HFFc6 (cell line): ENCODE measurements at regions not wholly inside any gene's neighbourhood (a gene's known extent, or its start where the extent isn't known, plus 50 kb on each side); places are given as distances from the start of the nearest gene placed in this dataset.

Source experiments
- DNase-seq: peaks from one replicate; pipeline ENCODE4 v3.0.0-alpha.2; 2018
- H3K27ac Mint-ChIP-seq: 2 replicates; pipeline ENCODE4 v1.8.0; 2020; ENCODE audit warnings: mild to moderate bottlenecking, mixed read lengths
- H3K27me3 Mint-ChIP-seq: 2 replicates; pipeline ENCODE4 v1.8.0; 2021; ENCODE audit warnings: mild to moderate bottlenecking, moderate library complexity, mixed read lengths; ENCODE audit not compliant: insufficient read depth
- H3K36me3 Mint-ChIP-seq: 2 replicates; pipeline ENCODE4 v1.8.0; 2021; ENCODE audit warnings: low read depth, mixed read lengths
- H3K4me1 Mint-ChIP-seq: 2 replicates; pipeline ENCODE4 v1.8.0; 2020; ENCODE audit warnings: low read depth, mixed read lengths
- H3K4me3 Mint-ChIP-seq: 2 replicates; pipeline ENCODE4 v1.8.0; 2020; ENCODE audit warnings: mild to moderate bottlenecking, moderate library complexity, mixed read lengths
- H3K9me3 Mint-ChIP-seq: 2 replicates; pipeline ENCODE4 v1.8.0; 2020; ENCODE audit warnings: mild to moderate bottlenecking, mixed read lengths
- TF ChIP-seq, protein P1 (sequence below): fragments of 200-600 bp; sonication (generic); IDR thresholded peaks from 2 replicates; pipeline ENCODE4 v1.5.0; 2021; ENCODE audit warnings: antibody characterized with exemption, mild to moderate bottlenecking

DNA sequence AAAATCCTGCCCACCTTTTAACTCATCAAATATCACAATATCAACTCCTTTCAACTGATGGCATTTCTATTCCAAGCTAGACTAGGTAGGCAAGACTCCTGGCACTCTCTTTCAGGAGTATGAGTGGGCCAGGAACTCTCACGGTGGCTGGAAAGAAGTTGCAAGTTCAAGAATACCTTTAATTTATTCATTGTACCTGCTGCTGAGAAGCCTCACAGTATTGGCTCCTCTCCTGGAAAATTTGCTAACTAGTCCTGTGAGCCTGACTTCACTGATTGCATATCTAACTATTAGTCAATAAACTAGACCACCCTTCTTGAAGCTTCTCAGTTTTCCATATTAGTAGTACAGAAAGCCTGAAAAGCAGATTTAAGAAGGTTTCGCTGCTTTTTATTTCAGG lies 120.2 kb downstream of the DUSP10 start:
- Mint-ChIP-seq H3K4me3 (no peak overlapping the region), H3K27me3 (no peaks in the 10 kb centered on the region), H3K9me3 (peaks cover 6% of the 10 kb centered on the region; the same call in 1 of the 2 replicates), H3K36me3 (no peaks in the 10 kb centered on the region; the same call in 1 of the 2 replicates), H3K27ac (no peak overlapping the region), H3K4me1 (peaks cover 11% of the 10 kb centered on the region)
- DNase-seq, result no peak
- TF ChIP-seq, protein P1, sequence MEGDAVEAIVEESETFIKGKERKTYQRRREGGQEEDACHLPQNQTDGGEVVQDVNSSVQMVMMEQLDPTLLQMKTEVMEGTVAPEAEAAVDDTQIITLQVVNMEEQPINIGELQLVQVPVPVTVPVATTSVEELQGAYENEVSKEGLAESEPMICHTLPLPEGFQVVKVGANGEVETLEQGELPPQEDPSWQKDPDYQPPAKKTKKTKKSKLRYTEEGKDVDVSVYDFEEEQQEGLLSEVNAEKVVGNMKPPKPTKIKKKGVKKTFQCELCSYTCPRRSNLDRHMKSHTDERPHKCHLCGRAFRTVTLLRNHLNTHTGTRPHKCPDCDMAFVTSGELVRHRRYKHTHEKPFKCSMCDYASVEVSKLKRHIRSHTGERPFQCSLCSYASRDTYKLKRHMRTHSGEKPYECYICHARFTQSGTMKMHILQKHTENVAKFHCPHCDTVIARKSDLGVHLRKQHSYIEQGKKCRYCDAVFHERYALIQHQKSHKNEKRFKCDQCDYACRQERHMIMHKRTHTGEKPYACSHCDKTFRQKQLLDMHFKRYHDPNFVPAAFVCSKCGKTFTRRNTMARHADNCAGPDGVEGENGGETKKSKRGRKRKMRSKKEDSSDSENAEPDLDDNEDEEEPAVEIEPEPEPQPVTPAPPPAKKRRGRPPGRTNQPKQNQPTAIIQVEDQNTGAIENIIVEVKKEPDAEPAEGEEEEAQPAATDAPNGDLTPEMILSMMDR, result no peak

DNA sequence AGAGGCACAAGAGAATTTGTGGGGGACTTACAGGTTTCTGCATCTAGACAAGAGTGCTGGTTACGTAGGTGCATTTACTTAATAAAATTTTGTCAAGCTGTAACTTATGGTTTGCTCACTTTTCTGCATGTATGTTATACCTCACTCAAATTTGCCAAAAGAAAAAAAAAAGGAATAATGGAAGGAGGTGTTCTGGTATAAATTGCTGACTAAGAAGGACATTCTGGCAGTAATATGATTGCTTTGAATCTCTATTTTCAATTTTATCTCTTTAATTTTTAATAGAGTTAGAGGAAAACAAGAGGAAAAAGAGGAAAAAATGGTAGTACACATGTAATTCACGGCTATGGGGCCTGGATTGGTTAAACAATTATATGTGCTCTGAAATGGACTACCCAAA lies 119.5 kb downstream of the DUSP10 start:
- DNase-seq, result no peak
- TF ChIP-seq, protein P1, result no peak
- Mint-ChIP-seq H3K27me3 (no peaks in the 10 kb centered on the region), H3K27ac (no peak overlapping the region), H3K36me3 (no peaks in the 10 kb centered on the region; the same call in 1 of the 2 replicates), H3K9me3 (peaks cover 6% of the 10 kb centered on the region; the same call in 1 of the 2 replicates), H3K4me3 (no peak overlapping the region), H3K4me1 (peaks cover 11% of the 10 kb centered on the region)

DNA sequence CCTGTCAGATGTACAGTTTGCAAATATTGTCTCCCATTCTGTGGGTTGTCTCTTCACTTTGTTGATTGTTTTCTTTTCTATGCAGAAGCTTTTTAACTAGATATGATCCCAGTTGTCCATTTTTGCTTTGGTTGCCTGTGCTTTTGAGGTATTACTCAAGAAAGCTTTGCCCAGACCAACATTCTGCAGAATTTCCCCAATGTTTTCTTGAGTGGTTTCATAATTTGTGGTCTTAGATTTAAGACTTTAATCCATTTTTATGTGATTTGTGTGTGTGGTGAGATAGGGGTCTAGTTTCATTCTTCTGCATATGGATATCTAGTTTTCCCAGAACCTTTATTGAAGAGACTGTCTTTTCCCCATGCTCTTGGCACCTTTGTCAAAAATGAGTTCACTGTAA lies 116.9 kb downstream of the DUSP10 start:
- Mint-ChIP-seq H3K36me3 (no peaks in the 10 kb centered on the region; the same call in 1 of the 2 replicates), H3K27ac (no peak overlapping the region), H3K27me3 (no peaks in the 10 kb centered on the region), H3K4me1 (peaks cover 11% of the 10 kb centered on the region), H3K9me3 (peaks cover 6% of the 10 kb centered on the region; the same call in 1 of the 2 replicates), H3K4me3 (no peak overlapping the region)
- DNase-seq, result no peak
- TF ChIP-seq, protein P1, result no peak

DNA sequence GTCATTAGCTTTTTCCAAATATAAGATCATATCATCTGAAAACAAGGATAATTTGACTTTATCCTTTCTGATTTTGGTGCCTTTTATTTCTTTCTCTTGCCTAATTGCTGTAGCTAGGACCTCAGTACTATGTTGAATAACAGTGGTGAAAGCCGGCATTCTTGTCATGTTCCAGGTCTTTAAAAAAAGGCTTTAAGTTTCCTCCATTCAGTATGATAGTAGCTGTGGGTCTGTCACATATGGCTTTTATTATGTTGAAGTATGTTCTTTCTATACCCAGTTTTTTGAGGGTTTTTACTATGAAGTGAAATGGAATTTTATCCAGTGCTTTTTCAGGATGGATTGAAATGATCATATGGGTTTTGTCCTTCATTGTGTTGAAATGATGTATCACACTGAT lies 115.8 kb downstream of the DUSP10 start:
- peaks cover 6% of the 10 kb centered on the region; the same call in 1 of the 2 replicates for H3K9me3 Mint-ChIP-seq
- TF ChIP-seq, protein P1, result no peak
- H3K27me3 Mint-ChIP-seq, result no peaks in the 10 kb centered on the region
- H3K27ac Mint-ChIP-seq, result no peak overlapping the region
- H3K4me3 Mint-ChIP-seq, result no peak overlapping the region
- H3K36me3 Mint-ChIP-seq, result no peaks in the 10 kb centered on the region; the same call in 1 of the 2 replicates
- peaks cover 5% of the 10 kb centered on the region for H3K4me1 Mint-ChIP-seq
- no peak for DNase-seq

DNA sequence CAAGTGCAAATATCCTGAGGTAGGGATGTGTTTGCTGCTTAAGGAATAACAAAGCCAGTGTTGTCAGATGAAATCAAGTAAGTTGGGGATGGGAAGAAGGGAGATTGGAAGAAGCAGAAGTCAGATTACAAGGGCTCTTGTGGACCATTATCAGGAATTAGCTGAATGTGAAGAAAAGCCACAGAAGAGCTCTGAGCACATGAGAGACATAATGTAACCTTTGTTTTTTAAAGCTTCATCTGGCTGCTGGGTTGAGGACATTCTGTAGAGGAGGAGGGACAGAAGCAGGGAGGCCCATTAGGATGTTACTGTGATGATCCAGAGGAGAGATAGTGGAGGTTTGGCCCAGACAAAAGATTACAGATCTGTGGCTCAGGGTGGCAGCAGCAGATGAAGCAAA lies 111.7 kb downstream of the DUSP10 start:
- no peak for DNase-seq
- Mint-ChIP-seq H3K36me3 (no peaks in the 10 kb centered on the region; the same call in 1 of the 2 replicates), H3K9me3 (peaks cover 6% of the 10 kb centered on the region; the same call in 1 of the 2 replicates), H3K4me1 (peaks cover 6% of the 10 kb centered on the region; the same call in 1 of the 2 replicates), H3K27me3 (no peaks in the 10 kb centered on the region), H3K27ac (no peak overlapping the region), H3K4me3 (no peak overlapping the region)
- TF ChIP-seq, protein P1, result no peak
